ENCODE measurements at regions not wholly inside any gene's neighbourhood (a gene's known extent, or its start where the extent isn't known, plus 50 kb on each side); places are given as distances from the start of the nearest gene placed in this dataset.

DNA sequence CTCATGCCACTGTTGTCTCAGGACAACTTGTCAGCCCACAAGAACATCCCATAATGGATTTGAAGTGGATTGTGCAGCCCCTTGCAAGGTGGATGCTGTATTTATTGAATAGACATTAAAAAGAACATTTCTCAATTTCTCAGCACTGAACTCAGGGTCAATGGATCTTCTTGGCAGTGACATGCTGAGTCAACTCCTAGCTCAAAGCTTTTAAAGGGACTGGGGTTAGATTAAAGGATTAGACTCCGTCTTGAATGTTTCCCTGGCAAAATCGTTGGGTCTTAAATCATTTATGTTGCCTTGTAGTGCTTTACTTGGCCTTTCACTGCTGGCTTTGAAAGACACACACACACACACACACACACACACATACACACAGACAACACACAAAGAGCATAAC, 221.6 kb upstream of the PBX1 start:
- Histone ChIP-seq H4K20me1 (replicated peaks; ENCODE audit: control insufficient read depth, extremely low read depth, insufficient read depth, low read length) (no peaks in the 10 kb centered on the region), H3K9ac (replicated peaks; ENCODE audit: extremely low read depth, insufficient read depth, low read length) (no peak overlapping the region), H3K4me1 (ENCODE audit: control insufficient read depth, extremely low read depth, insufficient read depth, low read length) (no peaks in the 10 kb centered on the region), H3K36me3 (ENCODE audit: control insufficient read depth in 2 of 2, extremely low read depth in 1 of 2, insufficient read depth in 2 of 2, low read length in 2 of 2) (no peaks in the 10 kb centered on the region), H3K9me1 (replicated peaks; ENCODE audit: control insufficient read depth, extremely low read depth, insufficient read depth, low read length) (no peaks in the 10 kb centered on the region), H2AFZ (ENCODE audit: low read depth, low read length) (no peak overlapping the region), H3K27ac (ENCODE audit: insufficient read depth, low read depth, low read length) (no peak overlapping the region), H3K4me2 (ENCODE audit: insufficient read depth, low read length) (no peak overlapping the region), H3K4me3 (replicated peaks in 1 of 3; ENCODE audit: insufficient read depth in 1 of 3, low read depth in 1 of 3, low read length in 3 of 3) (no peak overlapping the region), H3K79me2 (ENCODE audit: control insufficient read depth, insufficient read depth, low read length) (no peaks in the 10 kb centered on the region), H3K9me3 (replicated peaks; ENCODE audit: control insufficient read depth, insufficient read depth, low read length) (no peaks in the 10 kb centered on the region), H3K27me3 (ENCODE audit: control insufficient read depth in 2 of 2, insufficient read depth in 2 of 2, low read length in 2 of 2) (no peaks in the 10 kb centered on the region)
- intact Hi-C loops (cut with micrococcal nuclease): no loop called here
- DNase-seq (ENCODE audit: low read depth, low spot score): no peak
- dilution Hi-C loops (cut with MboI; ENCODE audit: extremely low pct_ligation_motif_present, low sequenced_read_pairs): no loop called here
- POLR2A ChIA-PET: no interaction called here
- no TSS peak for BruUV-seq (replicated peaks)
- CTCF ChIA-PET: no interaction called here
- no peak for TF ChIP-seq GATA2 (IDR thresholded peaks at IDR 0.05; ENCODE audit: insufficient read depth, insufficient read length, low read depth, low read length)
- no peak for TF ChIP-seq POLR2AphosphoS5 (IDR thresholded peaks at IDR 0.05; ENCODE audit: insufficient read depth, low read depth, low read length)
- TF ChIP-seq FOS (IDR thresholded peaks at IDR 0.05; ENCODE audit: borderline replicate concordance, insufficient read depth, low read length): no peak
- TF ChIP-seq MYC (IDR thresholded peaks at IDR 0.05; ENCODE audit: low read depth, low read length): no peak
- TF ChIP-seq MAX (IDR thresholded peaks at IDR 0.05; ENCODE audit: insufficient read depth, insufficient read length): no peak
- no peak for FAIRE-seq

DNA sequence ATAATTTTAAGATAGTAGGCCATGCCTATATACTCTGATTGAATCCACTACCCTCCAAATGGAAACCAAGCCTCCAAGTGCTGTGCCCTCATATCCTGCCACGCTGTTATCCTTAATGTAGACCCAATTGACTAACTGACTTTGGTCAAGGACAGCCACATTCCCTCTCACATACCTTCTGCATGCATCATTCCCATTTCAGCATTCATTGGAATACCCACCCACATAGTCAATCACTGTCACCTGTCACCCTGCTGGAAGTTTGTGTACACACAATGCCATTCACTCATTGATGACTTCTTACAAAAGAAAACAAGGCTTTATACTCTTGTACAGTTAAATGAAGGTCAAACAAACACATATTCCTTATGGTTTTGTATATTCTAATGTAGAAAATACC, 221.1 kb upstream of the PBX1 start:
- H2AFZ ChIP-seq (ENCODE audit: low read depth, low read length): no peak overlapping the region
- POLR2A ChIA-PET: no interaction called here
- no peaks in the 10 kb centered on the region for H3K79me2 ChIP-seq (ENCODE audit: control insufficient read depth, insufficient read depth, low read length)
- dilution Hi-C loops (cut with MboI; ENCODE audit: extremely low pct_ligation_motif_present, low sequenced_read_pairs) (no loop called here), intact Hi-C loops (cut with micrococcal nuclease) (no loop called here)
- CTCF ChIA-PET: no interaction called here
- H3K9ac ChIP-seq (replicated peaks; ENCODE audit: extremely low read depth, insufficient read depth, low read length): no peak overlapping the region
- DNase-seq (ENCODE audit: low read depth, low spot score) (no peak), FAIRE-seq (no peak)
- no TSS peak for BruUV-seq (replicated peaks)
- no peak overlapping the region for H3K27ac ChIP-seq (ENCODE audit: insufficient read depth, low read depth, low read length)
- no peak overlapping the region for H3K4me2 ChIP-seq (ENCODE audit: insufficient read depth, low read length)
- no peak for TF ChIP-seq POLR2A (IDR thresholded peaks at IDR 0.05; ENCODE audit: low read depth, low read length)
- TF ChIP-seq, protein P1, sequence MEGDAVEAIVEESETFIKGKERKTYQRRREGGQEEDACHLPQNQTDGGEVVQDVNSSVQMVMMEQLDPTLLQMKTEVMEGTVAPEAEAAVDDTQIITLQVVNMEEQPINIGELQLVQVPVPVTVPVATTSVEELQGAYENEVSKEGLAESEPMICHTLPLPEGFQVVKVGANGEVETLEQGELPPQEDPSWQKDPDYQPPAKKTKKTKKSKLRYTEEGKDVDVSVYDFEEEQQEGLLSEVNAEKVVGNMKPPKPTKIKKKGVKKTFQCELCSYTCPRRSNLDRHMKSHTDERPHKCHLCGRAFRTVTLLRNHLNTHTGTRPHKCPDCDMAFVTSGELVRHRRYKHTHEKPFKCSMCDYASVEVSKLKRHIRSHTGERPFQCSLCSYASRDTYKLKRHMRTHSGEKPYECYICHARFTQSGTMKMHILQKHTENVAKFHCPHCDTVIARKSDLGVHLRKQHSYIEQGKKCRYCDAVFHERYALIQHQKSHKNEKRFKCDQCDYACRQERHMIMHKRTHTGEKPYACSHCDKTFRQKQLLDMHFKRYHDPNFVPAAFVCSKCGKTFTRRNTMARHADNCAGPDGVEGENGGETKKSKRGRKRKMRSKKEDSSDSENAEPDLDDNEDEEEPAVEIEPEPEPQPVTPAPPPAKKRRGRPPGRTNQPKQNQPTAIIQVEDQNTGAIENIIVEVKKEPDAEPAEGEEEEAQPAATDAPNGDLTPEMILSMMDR (IDR thresholded peaks at IDR 0.05; ENCODE audit: extremely low read depth in 1 of 2, insufficient read depth in 1 of 2, low read depth in 1 of 2, low read length in 2 of 2): no peak
- no peak for TF ChIP-seq EZH2 (IDR thresholded peaks at IDR 0.05; ENCODE audit: borderline replicate concordance, low read depth, low read length, severe bottlenecking)
- TF ChIP-seq FOS (IDR thresholded peaks at IDR 0.05; ENCODE audit: borderline replicate concordance, insufficient read depth, low read length): no peak
- TF ChIP-seq MYC (IDR thresholded peaks at IDR 0.05; ENCODE audit: low read depth, low read length): no peak
- no peak for TF ChIP-seq MAX (IDR thresholded peaks at IDR 0.05; ENCODE audit: insufficient read depth, insufficient read length)
- TF ChIP-seq JUN (IDR thresholded peaks at IDR 0.05; ENCODE audit: borderline replicate concordance, insufficient read depth, insufficient read length, low read depth): no peak
- TF ChIP-seq POLR2AphosphoS5 (IDR thresholded peaks at IDR 0.05; ENCODE audit: insufficient read depth, low read depth, low read length): no peak
- no peak for TF ChIP-seq GATA2 (IDR thresholded peaks at IDR 0.05; ENCODE audit: insufficient read depth, insufficient read length, low read depth, low read length)
- H3K9me3 ChIP-seq (replicated peaks; ENCODE audit: control insufficient read depth, insufficient read depth, low read length): no peaks in the 10 kb centered on the region
- no peaks in the 10 kb centered on the region for H3K27me3 ChIP-seq (ENCODE audit: control insufficient read depth in 2 of 2, insufficient read depth in 2 of 2, low read length in 2 of 2)
- H4K20me1 ChIP-seq (replicated peaks; ENCODE audit: control insufficient read depth, extremely low read depth, insufficient read depth, low read length): no peaks in the 10 kb centered on the region
- H3K4me1 ChIP-seq (ENCODE audit: control insufficient read depth, extremely low read depth, insufficient read depth, low read length): no peaks in the 10 kb centered on the region
- no peak overlapping the region for H3K4me3 ChIP-seq (replicated peaks in 1 of 3; ENCODE audit: insufficient read depth in 1 of 3, low read depth in 1 of 3, low read length in 3 of 3)
- H3K36me3 ChIP-seq (ENCODE audit: control insufficient read depth in 2 of 2, extremely low read depth in 1 of 2, insufficient read depth in 2 of 2, low read length in 2 of 2): no peaks in the 10 kb centered on the region
- H3K9me1 ChIP-seq (replicated peaks; ENCODE audit: control insufficient read depth, extremely low read depth, insufficient read depth, low read length): no peaks in the 10 kb centered on the region
